H9 (cell line): ENCODE measurements at regions not wholly inside any gene's neighbourhood (a gene's known extent, or its start where the extent isn't known, plus 50 kb on each side); places are given as distances from the start of the nearest gene placed in this dataset.

Experiments used
- DNase-seq: peaks from one replicate; pipeline ENCODE4 v3.0.0-alpha.2; 2017
- H2AFZ ChIP-seq: one replicate; pipeline ENCODE4 v1.6.1; 2013; ENCODE audit warnings: mild to moderate bottlenecking, low read length, control low read depth, moderate library complexity
- H2AK5ac ChIP-seq: 2 replicates; pipeline ENCODE4 v1.6.1; 2013; ENCODE audit warnings: low read length, control low read depth, mixed read lengths; ENCODE audit not compliant: insufficient read length
- H2BK120ac ChIP-seq: one replicate; pipeline ENCODE4 v1.6.1; 2013; ENCODE audit warnings: low read depth, mild to moderate bottlenecking, low read length, control low read depth, inconsistent platforms; ENCODE audit not compliant: poor library complexity, severe bottlenecking
- H2BK12ac ChIP-seq: 2 replicates; pipeline ENCODE4 v1.6.1; 2013; ENCODE audit warnings: low read length, control low read depth, mixed read lengths, low read depth; ENCODE audit not compliant: insufficient read length
- H2BK15ac ChIP-seq: 2 replicates; pipeline ENCODE4 v1.6.1; 2013; ENCODE audit warnings: low read depth, low read length, control low read depth
- H2BK20ac ChIP-seq: one replicate; pipeline ENCODE4 v1.6.1; 2013; ENCODE audit warnings: low read depth, mild to moderate bottlenecking, low read length, control low read depth, inconsistent platforms; ENCODE audit not compliant: poor library complexity, severe bottlenecking
- H2BK5ac ChIP-seq: 2 replicates; pipeline ENCODE4 v1.6.1; 2013; ENCODE audit warnings: low read length, control low read depth, mixed read lengths; ENCODE audit not compliant: insufficient read length
- H3K14ac ChIP-seq: 2 replicates; pipeline ENCODE4 v1.6.1; 2013; ENCODE audit warnings: low read length, control low read depth; ENCODE audit not compliant: insufficient read depth
- H3K18ac ChIP-seq: 2 replicates; pipeline ENCODE4 v1.6.1; 2013; ENCODE audit warnings: low read depth, mild to moderate bottlenecking, mixed read lengths, low read length, control low read depth; ENCODE audit not compliant: insufficient read length
- H3K23ac ChIP-seq: 2 replicates; pipeline ENCODE4 v1.6.1; 2013; ENCODE audit warnings: low read length, control low read depth, mixed read lengths, low read depth; ENCODE audit not compliant: insufficient read length
- H3K23me2 ChIP-seq: 2 replicates; pipeline ENCODE4 v1.6.1; 2013; ENCODE audit warnings: low read depth, mild to moderate bottlenecking, mixed read lengths, low read length, control low read depth; ENCODE audit not compliant: insufficient read length, poor library complexity, severe bottlenecking
- H3K27ac ChIP-seq: 2 replicates; pipeline ENCODE4 v1.5.1; 2013; ENCODE audit warnings: low read length, control low read depth, mixed read lengths, low read depth; ENCODE audit not compliant: insufficient read length
- H3K27me3 ChIP-seq: 2 replicates; pipeline ENCODE4 v1.6.1; 2013; ENCODE audit warnings: low read length, control low read depth, inconsistent platforms; ENCODE audit not compliant: insufficient read depth
- H3K4ac ChIP-seq: 2 replicates; pipeline ENCODE4 v1.6.1; 2013; ENCODE audit warnings: low read depth, mild to moderate bottlenecking, control low read depth, inconsistent platforms, low read length, moderate library complexity
- H3K4me1 ChIP-seq: 2 replicates; pipeline ENCODE4 v1.6.1; 2013; ENCODE audit warnings: low read length, control low read depth, inconsistent platforms; ENCODE audit not compliant: insufficient read depth
- H3K4me2 ChIP-seq: 2 replicates; pipeline ENCODE4 v1.6.1; 2013; ENCODE audit warnings: low read length, control low read depth, mixed read lengths; ENCODE audit not compliant: insufficient read length, insufficient read depth
- H3K56ac ChIP-seq: 2 replicates; pipeline ENCODE4 v1.6.1; 2013; ENCODE audit warnings: low read depth, mild to moderate bottlenecking, mixed read lengths, low read length, control low read depth; ENCODE audit not compliant: insufficient read length
- H3K79me1 ChIP-seq: 2 replicates; pipeline ENCODE4 v1.6.1; 2013; ENCODE audit warnings: low read depth, mild to moderate bottlenecking, moderate library complexity, low read length, control low read depth, inconsistent platforms; ENCODE audit not compliant: insufficient read depth, poor library complexity, severe bottlenecking
- H3K79me2 ChIP-seq: 2 replicates; pipeline ENCODE4 v1.6.1; 2013; ENCODE audit warnings: low read length, control low read depth, inconsistent platforms; ENCODE audit not compliant: insufficient read depth
- H3K9ac ChIP-seq: 2 replicates; pipeline ENCODE4 v1.6.1; 2013; ENCODE audit warnings: low read length, control low read depth, mixed read lengths; ENCODE audit not compliant: insufficient read length; ENCODE audit errors: extremely low read depth
- H3K9me3 ChIP-seq: one replicate; pipeline ENCODE4 v1.6.1; 2013; ENCODE audit warnings: low read depth, low read length, inconsistent platforms; ENCODE audit not compliant: control insufficient read depth
- H3T11ph ChIP-seq: one replicate; pipeline ENCODE4 v1.6.1; 2013; ENCODE audit warnings: mild to moderate bottlenecking, low read length, control low read depth, inconsistent platforms
- H4K20me1 ChIP-seq: one replicate; pipeline ENCODE4 v1.6.1; 2013; ENCODE audit not compliant: control insufficient read depth, insufficient read length, insufficient read depth
- H4K5ac ChIP-seq: 2 replicates; pipeline ENCODE4 v1.6.1; 2013; ENCODE audit warnings: low read depth, mild to moderate bottlenecking, mixed read lengths, low read length, control low read depth; ENCODE audit not compliant: insufficient read length
- H4K8ac ChIP-seq: replicated peaks from 2 replicates; pipeline ENCODE4 v1.6.1; 2013; ENCODE audit warnings: low read length, control low read depth, mixed read lengths, low read depth; ENCODE audit not compliant: insufficient read length
- H4K91ac ChIP-seq: 2 replicates; pipeline ENCODE4 v1.6.1; 2013; ENCODE audit warnings: low read depth, mild to moderate bottlenecking, moderate library complexity, mixed read lengths, low read length, control low read depth; ENCODE audit not compliant: insufficient read length
- H3K27ac Mint-ChIP-seq, 3 experiments: 2 replicates in 2 of 3; 3 replicates in 1 of 3; pipeline ENCODE4 v1.8.0; 2020 to 2021; ENCODE audit warnings: mixed read lengths in 3 of 3, mild to moderate bottlenecking in 1 of 3, moderate library complexity in 1 of 3
- H3K27me3 Mint-ChIP-seq: 2 replicates; pipeline ENCODE4 v1.8.0; 2021; ENCODE audit warnings: low read depth, mild to moderate bottlenecking, moderate library complexity, mixed read lengths
- H3K36me3 Mint-ChIP-seq, 3 experiments: 2 replicates in 2 of 3; 3 replicates in 1 of 3; pipeline ENCODE4 v1.8.0; 2020 to 2021; ENCODE audit warnings: low read depth in 3 of 3, mixed read lengths in 3 of 3; ENCODE audit not compliant: insufficient read depth in 1 of 3
- H3K4me1 Mint-ChIP-seq, 2 experiments: 2 replicates each; pipeline ENCODE4 v1.8.0; 2020; ENCODE audit warnings: mixed read lengths in 2 of 2
- H3K4me3 Mint-ChIP-seq, 2 experiments: 2 replicates in 1 of 2; 3 replicates in 1 of 2; pipeline ENCODE4 v1.8.0; 2020 to 2021; ENCODE audit warnings: mild to moderate bottlenecking in 2 of 2, mixed read lengths in 2 of 2, moderate library complexity in 1 of 2
- H3K9me3 Mint-ChIP-seq, 2 experiments: 2 replicates in 1 of 2; 3 replicates in 1 of 2; pipeline ENCODE4 v1.8.0; 2020; ENCODE audit warnings: mild to moderate bottlenecking in 2 of 2, mixed read lengths in 2 of 2, moderate library complexity in 1 of 2
- WGBS: extraction: QIAGEN DNeasy Blood & Tissue Kit; methylation state at CpG from one replicate; pipeline ENCODE4 v1.1.7; 2013; ENCODE audit warnings: missing lambda C conversion rate, low lambda C conversion rate, mixed read lengths; ENCODE audit not compliant: insufficient read length; ENCODE audit errors: extremely low coverage; 5-methylcytosine and 5-hydroxymethylcytosine counted together
- TF ChIP-seq, protein P1 (sequence below): fragments of 200-600 bp; sonication (generic); conservative IDR thresholded peaks from 3 replicates; pipeline ENCODE4 v1.8.0; 2021; ENCODE audit warnings: antibody characterized with exemption, mild to moderate bottlenecking

DNA sequence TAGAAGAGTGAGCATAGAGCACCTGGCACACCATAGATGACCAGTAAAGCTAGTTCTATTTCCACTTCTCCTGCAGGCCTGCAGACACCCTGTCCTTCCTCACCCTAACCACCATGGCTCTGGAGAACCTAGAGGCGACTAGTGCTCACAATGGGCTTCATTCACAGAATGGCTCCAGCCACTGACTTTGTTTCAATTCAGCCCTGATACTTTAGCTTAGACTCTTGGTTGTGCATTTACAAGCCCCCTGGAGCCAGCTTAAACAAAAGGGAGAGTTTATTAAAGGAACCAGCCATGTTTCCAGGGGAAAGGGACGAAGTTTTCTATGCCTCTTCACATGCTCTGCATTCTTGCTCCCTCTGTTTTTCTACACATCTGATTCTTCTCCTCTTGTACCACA lies 123.7 kb downstream of the NAV1 start:
- H3K14ac ChIP-seq, result no peak overlapping the region
- no peak overlapping the region for H4K8ac ChIP-seq
- peak overlapping the region in 1 of 3 experiments; percentile 41; a peak in 2 of 7 replicates for H3K27ac Mint-ChIP-seq
- no peak overlapping the region for H3K9ac ChIP-seq
- no CpG with 5 or more reads among the region's 2 CpGs for WGBS
- H3K18ac ChIP-seq, result no peak overlapping the region
- no peaks in the 10 kb centered on the region for H3K9me3 ChIP-seq
- DNase-seq, result no peak
- no peak overlapping the region for H4K5ac ChIP-seq
- no peak overlapping the region for H3K56ac ChIP-seq
- no peak overlapping the region for H2AFZ ChIP-seq
- no peaks in the 10 kb centered on the region for H3K79me1 ChIP-seq
- H3T11ph ChIP-seq, result no peak overlapping the region
- no peak overlapping the region for H2BK15ac ChIP-seq
- no peaks in the 10 kb centered on the region for H4K20me1 ChIP-seq
- no peak overlapping the region for H3K23ac ChIP-seq
- no peaks in the 10 kb centered on the region for H3K23me2 ChIP-seq
- H3K9me3 Mint-ChIP-seq, result no peaks in the 10 kb centered on the region
- H3K27ac ChIP-seq, result no peak overlapping the region
- H3K4me3 Mint-ChIP-seq, result no peak overlapping the region
- peaks cover 0 to 7% (median 0%) of the 10 kb centered on the region in 3 experiments; a peak in 2 of 7 replicates for H3K36me3 Mint-ChIP-seq
- H3K4me1 ChIP-seq, result no peaks in the 10 kb centered on the region; the same call in 1 of the 2 replicates
- no peaks in the 10 kb centered on the region; the same call in 1 of the 2 replicates for H3K27me3 Mint-ChIP-seq
- no peak overlapping the region for H2AK5ac ChIP-seq
- no peaks in the 10 kb centered on the region for H3K27me3 ChIP-seq
- TF ChIP-seq, protein P1, sequence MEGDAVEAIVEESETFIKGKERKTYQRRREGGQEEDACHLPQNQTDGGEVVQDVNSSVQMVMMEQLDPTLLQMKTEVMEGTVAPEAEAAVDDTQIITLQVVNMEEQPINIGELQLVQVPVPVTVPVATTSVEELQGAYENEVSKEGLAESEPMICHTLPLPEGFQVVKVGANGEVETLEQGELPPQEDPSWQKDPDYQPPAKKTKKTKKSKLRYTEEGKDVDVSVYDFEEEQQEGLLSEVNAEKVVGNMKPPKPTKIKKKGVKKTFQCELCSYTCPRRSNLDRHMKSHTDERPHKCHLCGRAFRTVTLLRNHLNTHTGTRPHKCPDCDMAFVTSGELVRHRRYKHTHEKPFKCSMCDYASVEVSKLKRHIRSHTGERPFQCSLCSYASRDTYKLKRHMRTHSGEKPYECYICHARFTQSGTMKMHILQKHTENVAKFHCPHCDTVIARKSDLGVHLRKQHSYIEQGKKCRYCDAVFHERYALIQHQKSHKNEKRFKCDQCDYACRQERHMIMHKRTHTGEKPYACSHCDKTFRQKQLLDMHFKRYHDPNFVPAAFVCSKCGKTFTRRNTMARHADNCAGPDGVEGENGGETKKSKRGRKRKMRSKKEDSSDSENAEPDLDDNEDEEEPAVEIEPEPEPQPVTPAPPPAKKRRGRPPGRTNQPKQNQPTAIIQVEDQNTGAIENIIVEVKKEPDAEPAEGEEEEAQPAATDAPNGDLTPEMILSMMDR, result no peak
- no peaks in the 10 kb centered on the region; the same call in 1 of the 2 replicates for H3K79me2 ChIP-seq
- H2BK20ac ChIP-seq, result no peak overlapping the region
- H2BK120ac ChIP-seq, result no peak overlapping the region
- H3K4me2 ChIP-seq, result no peak overlapping the region
- no peak overlapping the region for H2BK5ac ChIP-seq
- H4K91ac ChIP-seq, result no peak overlapping the region
- no peak overlapping the region for H3K4ac ChIP-seq
- peaks cover 19 to 24% of the 10 kb centered on the region in 2 experiments for H3K4me1 Mint-ChIP-seq
- H2BK12ac ChIP-seq, result no peak overlapping the region
